GM19372 (cell line): ENCODE measurements at regions not wholly inside any gene's neighbourhood (a gene's known extent, or its start where the extent isn't known, plus 50 kb on each side); places are given as distances from the start of the nearest gene placed in this dataset.

Experiments used
- ATAC-seq: cut with Tn5 transposase; IDR thresholded peaks from one replicate; pipeline ENCODE4 v1.9.1; 2021; ENCODE audit warnings: mild to moderate bottlenecking, low read depth, moderate library complexity; ENCODE audit not compliant: unreplicated experiment

DNA sequence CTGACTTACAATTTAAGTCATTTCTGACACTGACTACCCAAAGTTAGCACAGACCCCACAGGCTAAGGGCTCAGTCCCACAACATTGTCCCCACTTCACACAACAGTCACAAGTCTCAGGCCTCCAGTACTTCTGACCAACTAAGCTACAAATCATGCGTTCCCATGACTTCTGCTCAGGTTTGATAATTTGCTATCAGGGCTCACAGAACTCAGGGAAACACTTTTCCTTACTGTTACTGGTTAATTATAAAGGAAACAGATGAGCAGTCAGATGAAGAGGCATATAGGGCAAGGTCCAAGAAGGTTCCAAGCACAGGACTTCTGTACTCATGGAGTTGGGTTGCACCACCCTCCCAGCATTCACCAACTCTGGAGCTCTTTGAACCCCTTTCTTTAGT, 151.2 kb upstream of the TNR start:
- no peak for ATAC-seq

DNA sequence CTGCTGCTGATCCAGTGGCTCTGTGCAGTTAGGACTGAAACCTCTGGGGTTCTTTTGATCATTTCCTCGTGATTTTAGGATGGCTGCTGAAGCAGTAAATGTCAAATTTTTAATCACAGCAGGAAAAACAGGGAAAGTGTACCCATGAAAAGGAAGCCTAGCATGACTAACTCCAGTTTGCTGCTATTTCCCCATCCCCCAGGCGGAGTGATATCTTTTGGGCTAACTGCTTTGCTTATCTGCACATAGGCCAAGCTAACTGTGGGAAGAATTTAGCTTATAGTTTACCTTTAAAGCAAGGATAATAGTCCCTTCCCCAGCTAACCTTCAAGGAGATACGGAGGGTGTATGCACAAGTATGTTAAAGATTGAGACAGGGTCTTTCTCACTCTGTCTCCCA, 149.8 kb upstream of the TNR start:
- no peak for ATAC-seq

DNA sequence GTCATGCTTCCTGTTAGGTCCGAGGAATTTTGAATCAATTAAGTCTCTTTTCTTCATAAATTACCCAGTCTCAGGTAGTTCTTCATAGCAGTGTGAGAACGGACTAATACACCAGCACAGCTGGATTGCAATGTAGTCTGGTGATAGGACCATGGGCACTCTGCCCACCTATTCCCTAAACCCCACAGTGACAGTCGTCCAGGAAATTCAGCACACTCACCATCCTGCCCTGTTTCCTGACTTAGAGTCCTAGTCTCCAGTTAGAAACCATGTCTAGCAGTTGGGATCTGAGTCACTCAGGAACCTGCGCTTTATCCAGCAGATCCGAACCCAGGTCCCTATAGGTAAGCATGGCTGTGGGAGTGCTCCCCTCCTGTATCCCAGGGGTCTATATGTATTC, 149.3 kb upstream of the TNR start:
- ATAC-seq, result no peak

DNA sequence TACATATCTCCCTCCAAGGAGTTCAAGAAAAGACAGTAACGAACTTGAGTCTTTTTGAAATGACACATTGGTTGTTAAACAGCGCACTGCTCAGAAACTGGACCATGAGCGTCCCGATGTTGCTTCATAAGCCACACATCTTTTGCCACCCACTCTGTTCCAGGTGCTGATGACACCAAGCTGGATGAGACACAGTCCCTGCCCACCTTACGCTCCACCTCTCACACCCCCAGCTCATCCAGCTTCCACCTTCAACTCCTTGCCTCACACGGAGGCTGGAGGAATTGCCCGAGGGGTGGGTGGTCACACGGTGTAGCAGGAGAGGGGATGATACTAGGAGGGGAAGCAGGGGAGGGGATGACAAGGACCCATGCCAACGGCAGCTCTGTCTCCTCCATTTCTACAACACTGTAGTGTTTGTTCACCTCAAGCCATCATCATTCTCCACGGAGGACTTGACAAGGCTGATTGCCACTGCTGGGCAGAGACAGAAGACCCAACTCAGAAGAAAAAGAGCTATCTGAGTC, 148.5 kb upstream of the TNR start:
- ATAC-seq, result no peak

DNA sequence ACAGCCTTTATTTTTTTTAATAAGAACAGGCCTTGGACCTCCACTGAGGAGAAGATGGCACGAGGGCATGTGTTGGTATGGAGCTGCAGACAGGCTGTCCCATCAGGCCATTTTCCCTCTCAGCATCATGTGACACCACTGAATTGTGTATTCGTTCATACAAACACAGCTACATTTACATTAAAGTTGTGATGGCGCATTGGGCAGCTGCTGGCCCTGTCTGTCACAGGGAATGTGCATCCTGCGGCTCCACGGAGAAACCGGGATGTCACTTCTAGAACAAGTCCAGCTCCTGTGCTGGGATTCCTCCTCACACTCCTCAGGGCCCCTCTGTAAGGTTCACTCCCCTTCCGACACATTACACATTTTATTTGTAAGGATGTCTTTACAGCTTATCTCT, 147.6 kb upstream of the TNR start:
- ATAC-seq, result no peak

DNA sequence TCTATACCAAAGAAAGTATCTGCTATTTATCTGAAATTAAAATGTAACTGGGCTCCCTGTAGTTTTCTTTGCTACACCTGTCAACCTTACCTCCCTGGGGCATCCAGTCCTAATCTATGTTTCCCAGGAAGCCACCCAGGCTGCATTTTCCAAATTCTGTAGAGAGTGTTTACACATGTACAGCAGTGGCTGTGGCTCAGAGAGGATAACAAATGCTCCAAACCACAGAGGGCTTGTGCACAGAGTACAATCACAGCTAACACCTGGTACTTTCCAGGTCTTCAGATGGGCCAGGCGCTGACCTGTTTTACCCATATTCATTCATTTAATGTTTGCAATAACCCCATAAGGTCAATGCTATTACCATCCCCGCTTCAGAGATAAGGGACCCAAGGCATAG, 146.5 kb upstream of the TNR start:
- no peak for ATAC-seq

DNA sequence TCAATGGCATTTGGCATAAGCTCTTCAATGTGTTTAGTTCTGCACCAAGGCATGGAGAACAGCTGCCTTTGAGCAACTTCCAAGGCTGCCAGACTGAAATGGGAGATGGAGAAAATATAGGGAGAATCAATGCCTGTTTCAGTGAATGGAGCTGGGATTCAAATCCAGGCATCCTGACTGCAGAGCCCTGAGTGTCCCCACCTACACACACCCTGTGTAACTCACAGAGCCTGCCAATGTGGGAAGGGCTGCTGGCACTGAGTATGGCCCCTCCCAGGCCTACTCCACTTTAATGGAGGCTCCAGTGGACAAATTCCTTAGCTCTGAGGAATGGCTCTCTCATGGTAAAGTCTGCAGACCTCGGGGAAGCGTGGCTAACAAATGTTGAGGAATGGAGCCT, 145.6 kb upstream of the TNR start:
- no peak for ATAC-seq

DNA sequence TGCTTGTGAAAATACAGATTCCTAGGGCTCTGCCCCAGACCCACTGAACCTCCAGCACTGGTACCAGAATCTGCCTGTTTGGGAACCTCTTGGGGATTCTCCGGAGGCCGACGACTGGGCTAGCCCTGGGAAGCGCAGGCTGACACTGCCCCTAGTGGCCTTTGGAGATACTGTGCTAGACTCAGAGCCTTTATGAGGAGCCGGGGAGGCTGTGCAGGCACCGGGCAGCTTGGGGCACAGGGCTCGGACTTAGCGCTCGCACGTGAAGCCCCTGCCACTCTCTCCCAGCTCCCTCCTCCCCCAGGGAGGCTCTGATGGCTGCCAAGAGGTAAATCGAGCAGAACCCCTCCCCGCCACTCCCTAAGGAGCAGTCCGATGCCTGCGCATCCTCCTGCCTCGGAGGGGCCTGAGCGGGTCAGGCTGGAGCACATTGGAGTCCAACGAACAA, 144.6 kb upstream of the TNR start:
- peak; percentile 79 for ATAC-seq

DNA sequence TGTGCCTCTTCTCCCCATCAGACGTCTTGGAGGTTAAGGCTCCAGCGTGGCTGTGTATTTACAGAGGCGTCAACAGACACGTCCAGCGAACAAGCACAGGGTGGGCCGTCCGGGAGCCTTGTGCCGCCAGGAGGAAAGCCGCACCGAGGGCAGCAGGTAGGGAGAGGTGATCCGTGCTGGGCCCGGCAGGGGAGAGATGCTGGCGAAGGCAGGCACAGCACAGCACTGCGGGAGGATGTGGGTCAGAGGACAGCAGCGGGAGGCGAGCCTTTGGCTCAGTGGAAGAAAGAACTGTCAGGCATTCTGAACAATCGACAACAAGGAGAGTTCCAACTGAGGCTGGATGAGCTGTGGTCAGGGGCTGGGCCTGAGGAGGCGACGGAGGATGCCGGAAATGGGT, 144.1 kb upstream of the TNR start:
- no peak for ATAC-seq

DNA sequence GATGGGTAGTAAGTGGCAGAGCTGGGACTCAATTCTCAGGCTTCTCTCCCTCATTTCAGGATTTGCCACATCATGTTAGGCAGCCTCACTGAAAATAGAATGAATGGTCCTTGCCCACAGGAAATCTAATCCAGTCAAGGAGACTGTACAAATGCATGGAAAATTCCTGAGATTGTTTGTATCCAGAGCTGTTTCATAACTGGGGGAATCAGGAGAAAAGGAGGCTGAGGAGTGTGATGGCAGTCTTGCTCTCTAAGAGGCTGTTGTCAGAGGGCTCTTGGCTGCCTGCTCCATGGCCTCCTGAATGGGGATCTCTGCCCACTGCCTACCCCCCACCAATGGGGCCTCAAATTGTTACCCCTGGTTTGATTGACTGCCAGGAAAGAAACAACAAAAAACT, 141.9 kb upstream of the TNR start:
- ATAC-seq, result no peak

DNA sequence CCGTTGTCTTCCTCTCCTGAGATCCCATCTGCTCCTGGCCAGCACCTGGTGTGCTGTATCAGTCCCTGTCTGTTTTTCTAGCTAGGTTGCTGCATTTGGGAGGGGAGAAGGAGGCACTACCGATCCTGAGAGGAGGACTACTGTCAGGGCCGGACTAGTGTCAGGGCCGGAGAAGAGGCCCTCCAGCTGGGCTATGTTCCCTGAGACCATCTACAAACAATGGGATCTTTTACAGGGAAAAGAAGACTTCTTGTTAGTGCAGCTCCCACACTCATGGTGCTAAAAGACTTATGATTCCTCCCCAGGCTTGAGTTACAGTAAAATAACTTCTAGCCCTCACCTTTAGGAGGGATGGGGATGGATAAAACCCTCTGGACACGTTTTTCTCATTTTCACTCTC, 141.0 kb upstream of the TNR start:
- ATAC-seq, result no peak

DNA sequence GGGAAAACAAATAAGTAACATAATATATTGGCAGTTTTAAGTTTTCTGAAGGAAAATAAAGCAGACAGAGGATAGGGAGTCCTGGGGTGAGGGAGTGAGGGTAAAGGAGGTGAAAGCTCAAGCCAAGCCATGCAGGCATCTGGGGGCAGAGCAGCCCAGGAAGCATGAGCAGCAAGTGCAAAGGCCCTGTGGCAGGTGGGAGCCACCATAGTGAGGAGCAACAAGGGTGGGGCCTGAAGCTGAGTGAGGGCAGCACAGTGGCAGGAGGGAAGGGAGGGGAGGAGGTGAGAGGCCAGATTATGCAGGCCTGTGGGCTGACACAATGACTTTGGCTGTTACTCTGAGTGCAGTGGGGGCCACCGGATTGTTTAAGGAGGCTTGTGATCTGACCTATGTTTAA, 138.8 kb upstream of the TNR start:
- no peak for ATAC-seq

DNA sequence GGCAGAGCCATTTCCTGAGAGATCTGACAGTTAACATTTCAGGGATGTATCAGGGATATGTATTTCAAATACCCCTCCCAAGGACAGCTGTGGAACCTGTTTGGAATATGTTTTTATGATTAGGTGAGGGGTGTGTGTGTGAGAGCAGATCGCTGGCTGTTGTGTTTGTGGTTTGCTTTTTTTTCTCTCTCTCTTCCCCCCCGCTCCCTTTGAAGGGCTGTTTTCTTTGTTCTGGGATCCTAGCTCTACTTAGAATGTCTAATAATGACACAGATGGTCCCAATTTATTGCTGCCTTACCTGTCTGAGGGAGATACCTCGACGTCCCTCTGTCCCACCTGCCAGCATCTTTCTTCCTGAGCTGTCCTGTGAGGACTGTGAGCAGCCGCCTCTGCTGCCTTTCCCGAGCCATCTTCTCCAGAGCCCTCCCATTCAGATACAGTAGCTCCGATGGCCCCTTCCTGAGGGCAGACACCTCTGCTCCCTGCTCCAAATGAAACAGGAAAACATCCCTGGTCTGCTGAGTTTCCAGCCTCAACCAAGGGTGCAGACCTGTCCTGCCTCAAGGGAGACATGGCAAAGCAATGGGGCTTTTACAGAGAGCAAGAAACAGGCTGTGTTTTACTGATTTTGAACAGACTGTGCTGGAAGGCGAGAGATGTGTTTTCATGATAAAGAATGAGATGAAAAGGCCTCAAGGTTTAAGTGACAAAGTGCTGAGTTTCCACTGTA, 138.0 kb upstream of the TNR start:
- ATAC-seq, result no peak

DNA sequence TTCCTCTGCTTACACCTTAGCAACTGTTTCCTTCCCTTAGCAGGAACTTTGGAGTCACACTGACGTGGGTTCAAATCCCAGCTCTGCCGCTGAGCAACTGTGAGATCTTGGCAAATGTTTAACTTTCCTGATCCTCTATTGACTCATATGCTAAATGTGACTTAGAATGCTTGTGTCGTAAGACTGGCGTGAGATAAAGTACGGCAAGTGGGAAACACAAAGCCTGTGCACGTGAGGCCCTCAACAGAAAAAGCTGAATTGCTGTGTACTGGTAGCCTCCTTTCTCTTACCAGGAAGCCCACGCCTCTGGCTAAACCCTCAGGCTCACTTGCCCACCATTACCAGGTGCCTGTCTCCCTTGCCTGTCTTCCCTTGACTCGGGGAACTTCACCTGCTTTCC, 135.4 kb upstream of the TNR start:
- no peak for ATAC-seq

DNA sequence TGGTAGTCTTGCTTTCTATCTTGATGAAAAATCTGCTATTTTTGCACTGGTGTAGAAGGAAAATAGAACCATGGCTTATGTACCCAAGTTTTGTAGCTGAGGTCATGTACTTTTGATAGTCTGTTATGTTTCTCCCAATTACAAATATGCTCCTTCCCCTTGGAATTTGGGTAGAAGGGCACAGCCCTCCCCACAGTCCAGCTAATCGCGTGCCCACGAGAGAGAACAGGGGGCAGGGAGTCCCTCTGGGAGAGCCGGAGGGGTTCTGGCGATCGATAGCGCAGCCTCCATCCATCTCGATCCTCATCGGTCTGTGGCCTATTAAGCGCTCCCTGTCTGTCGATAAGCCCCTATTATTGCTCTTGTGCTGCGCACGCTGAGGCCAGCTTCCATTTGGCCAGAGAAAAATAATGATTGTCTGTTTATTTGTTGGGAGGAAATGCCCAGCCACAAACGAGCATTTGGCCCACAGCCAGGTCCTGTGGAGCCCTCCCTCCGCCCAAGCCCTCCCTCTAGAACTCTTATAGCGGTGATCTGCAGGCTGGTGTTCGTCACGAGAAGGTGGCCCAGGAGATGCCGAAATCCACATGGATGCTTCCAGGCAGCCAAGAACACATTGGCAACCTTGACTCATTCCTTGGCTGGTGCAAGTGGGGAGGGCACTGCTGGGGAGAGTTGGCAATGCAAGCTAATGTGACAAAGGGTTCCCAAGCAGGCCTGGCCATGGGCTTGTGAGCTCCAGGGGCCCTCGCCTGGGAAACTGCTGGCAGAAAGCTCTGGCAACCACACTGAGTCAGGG, 134.7 kb upstream of the TNR start:
- no peak for ATAC-seq

DNA sequence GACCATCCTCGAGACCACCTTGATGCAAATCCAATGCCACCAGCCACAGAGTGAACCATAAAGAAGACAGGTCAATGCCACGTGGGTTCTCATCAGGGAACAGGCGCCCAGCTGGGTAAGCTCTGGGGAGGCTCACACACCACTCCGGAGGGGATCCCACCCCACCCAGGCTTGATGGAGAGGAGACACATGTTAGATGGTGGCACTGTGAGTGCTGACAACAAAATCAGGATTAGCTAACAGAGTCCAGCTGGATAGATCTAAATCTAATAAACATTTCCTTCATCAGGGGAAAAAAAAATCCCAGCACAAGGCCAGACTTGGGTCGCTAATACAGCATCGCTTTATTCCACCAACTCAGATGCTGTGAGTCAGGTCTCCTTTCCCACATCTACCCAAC, 132.2 kb upstream of the TNR start:
- ATAC-seq, result no peak

DNA sequence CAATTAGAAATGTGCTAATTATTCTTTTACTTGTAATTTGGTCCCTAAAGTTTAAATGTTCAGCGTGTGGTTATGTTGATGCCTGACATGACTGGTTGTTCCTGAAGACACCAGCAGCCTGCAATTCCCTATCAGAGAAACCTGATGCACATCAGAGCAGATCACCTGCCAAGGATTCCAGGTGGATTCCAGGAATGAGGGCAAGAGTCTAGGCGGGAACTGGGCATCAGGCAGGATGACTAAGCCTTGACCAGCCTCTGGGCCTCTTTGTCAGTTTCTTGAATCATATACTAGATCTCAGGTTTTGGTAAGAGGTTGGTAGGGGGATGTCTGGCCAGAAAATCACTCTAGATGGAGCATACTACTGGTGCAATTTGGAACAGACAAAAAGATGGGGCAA, 130.7 kb upstream of the TNR start:
- ATAC-seq, result no peak

DNA sequence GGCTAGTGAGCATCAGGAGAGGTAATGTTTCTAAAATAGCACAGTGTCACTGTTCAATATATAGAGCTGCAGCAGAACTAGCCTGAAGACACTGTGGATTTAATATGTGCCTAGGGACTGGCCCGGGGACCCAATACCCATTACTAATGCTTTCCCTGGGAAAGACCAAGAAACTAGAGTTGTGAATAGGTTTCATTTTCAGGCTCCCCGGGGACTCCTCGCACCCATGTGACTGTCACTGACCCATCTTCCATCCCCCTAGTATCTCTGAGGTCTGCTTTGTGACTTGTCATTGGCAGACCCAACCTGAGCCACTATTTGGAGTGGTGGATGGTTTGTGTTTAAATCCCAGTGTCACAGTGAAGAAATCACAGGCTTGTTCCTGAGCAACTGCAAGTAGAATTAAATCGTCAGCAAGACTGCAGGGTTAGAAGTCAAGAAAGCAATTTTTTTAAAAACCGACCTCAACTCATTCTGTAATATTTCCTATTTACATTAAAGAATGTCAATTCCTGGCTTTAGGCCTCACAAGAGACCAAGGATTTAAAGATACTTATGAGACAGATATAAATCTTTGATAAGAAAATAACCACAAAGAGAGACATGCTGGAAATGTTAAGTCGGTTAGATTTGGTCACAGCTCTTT, 130.0 kb upstream of the TNR start:
- ATAC-seq, result peak; percentile 85

DNA sequence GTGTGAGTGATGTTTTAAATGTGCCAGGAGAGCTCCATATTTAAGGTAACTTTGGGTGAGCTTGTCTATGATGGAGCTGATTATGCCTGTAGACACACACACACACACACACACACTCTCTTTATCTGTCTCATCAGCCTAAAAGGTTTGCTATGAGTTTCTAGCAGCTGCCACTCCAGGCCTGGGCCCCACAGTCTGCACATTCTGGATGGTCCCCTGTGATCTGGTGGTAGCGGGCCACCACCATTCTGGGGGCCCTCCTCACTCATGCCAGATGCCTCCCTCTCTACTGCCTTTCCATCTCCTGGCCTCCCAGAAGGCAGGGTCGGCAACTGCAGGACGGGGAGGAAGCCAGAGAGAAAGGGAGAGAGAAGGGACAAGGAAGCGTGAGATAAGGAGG, 129.2 kb upstream of the TNR start:
- ATAC-seq, result no peak

DNA sequence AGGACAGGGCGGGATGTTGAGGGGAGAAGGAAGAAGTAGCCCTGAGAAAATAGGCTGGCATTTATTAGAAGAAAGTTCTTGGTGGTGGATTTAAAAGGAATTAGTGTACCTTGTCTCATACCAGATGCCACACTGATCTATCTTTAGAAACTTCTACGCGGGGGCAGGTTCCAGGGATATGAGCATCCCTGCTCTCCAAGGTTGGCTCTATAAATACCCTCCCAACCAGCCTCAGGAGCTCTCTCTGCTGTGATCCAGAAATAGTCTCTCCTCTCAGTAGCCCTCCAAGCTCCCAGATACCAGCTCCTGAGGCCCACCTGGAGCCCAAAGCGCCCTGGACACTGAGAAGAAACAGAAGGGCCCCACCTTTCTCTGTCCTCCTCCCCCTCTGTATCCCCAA, 128.3 kb upstream of the TNR start:
- ATAC-seq, result no peak

DNA sequence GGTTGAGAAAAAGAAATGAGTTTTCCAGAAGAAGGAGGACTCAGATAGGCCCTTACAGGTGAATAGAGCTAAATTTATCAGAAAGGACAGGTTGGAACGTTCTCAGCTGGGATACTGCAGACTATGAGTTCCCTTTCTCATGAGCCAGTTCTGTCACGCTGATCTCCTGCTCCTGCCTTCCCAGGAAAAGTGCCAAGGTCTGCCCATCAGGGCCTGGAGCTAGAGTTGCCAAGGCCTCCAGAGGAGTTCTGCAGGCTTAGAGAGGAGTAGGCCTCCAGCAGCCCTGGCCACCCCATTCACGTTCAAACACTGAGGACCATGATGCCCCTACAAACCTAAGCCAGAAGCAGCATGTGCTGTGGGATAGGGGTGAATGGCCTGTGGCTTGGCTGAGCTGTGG, 126.8 kb upstream of the TNR start:
- ATAC-seq, result no peak
